GM23338 (cell line): ENCODE measurements at regions not wholly inside any gene's neighbourhood (a gene's known extent, or its start where the extent isn't known, plus 50 kb on each side); places are given as distances from the start of the nearest gene placed in this dataset.

Experiments
- CREB1 ChIP-seq: fragments of 250-450 bp; sonication (Bioruptor Pico); IDR thresholded peaks from 2 replicates; pipeline ENCODE4 v1.5.0; 2020; ENCODE audit warnings: low read depth, mild to moderate bottlenecking, moderate library complexity
- CTCF ChIP-seq, 2 experiments: fragments of 200-600 bp in 1 of 2; sonication (generic) in 1 of 2; conservative IDR thresholded peaks; 2 replicates each; pipeline versions ENCODE4 v1.5.1 to v1.6.1; 2016 to 2017; ENCODE audit warnings: antibody characterized with exemption in 2 of 2, low read depth in 2 of 2, mild to moderate bottlenecking in 2 of 2, moderate library complexity in 1 of 2
- EZH2 ChIP-seq: fragments of 200-600 bp; sonication (generic); IDR thresholded peaks from one replicate; pipeline ENCODE4 v1.8.0; 2017; ENCODE audit warnings: antibody characterized with exemption, mild to moderate bottlenecking, low read depth; ENCODE audit not compliant: unreplicated experiment
- EZH2phosphoT487 ChIP-seq: fragments of 200-600 bp; sonication (generic); IDR thresholded peaks from one replicate; pipeline ENCODE4 v1.8.1; 2018; ENCODE audit warnings: antibody characterized with exemption; ENCODE audit not compliant: unreplicated experiment
- NANOG ChIP-seq: IDR thresholded peaks from 2 replicates; pipeline ENCODE4 v1.6.1; 2016; ENCODE audit warnings: antibody characterized with exemption, borderline replicate concordance
- POLR2AphosphoS5 ChIP-seq: IDR thresholded peaks from 2 replicates; pipeline ENCODE4 v1.6.1; 2016; ENCODE audit warnings: antibody characterized with exemption, low read depth
- REST ChIP-seq: IDR thresholded peaks from one replicate; pipeline ENCODE4 v1.6.1; 2018; ENCODE audit warnings: antibody characterized with exemption; ENCODE audit not compliant: unreplicated experiment
- STAT1 ChIP-seq: IDR thresholded peaks from one replicate; pipeline ENCODE4 v1.6.1; 2016; ENCODE audit warnings: antibody characterized with exemption; ENCODE audit not compliant: unreplicated experiment
- ZNF462 ChIP-seq: fragments of 250-450 bp; sonication (Bioruptor Pico); IDR thresholded peaks from 2 replicates; pipeline ENCODE4 v1.5.0; 2020; ENCODE audit warnings: mild to moderate bottlenecking, moderate library complexity

GRCh38 chr4:71206763-71207162, 132.1 kb upstream of the SLC4A4 start:
- TF ChIP-seq CTCF (conservative IDR thresholded peaks at IDR 0.05; ENCODE audit: low read depth in 2 of 2) (no peak), ZNF462 (no peak), EZH2 (no peak), CREB1 (no peak), REST (no peak), NANOG (no peak), POLR2AphosphoS5 (no peak), EZH2phosphoT487 (no peak), STAT1 (no peak)
